ENCODE measurements at regions not wholly inside any gene's neighbourhood (a gene's known extent, or its start where the extent isn't known, plus 50 kb on each side); places are given as distances from the start of the nearest gene placed in this dataset.

DNA sequence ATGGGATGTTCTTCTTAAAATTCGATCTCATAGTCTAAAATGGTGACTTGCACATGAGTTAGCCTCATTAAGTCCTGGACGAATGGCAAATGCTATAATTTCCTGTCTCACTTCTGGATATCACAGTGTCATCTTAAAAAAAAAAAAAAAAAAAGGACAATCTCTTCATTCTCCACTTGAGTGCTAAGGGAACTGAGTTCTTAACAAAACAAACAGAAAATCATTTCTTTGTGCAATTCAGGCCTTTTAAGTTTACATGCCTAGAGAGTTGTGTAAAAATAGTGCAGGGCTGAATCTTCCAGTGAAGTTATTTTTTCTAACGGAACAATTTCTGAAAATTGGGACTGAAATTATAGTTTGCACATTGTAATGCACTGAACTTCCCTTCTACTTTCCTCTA, 122.8 kb upstream of the FAT1 start:
- TF ChIP-seq POLR2AphosphoS5 (IDR thresholded peaks at IDR 0.05; ENCODE audit: low read depth, low read length), result no peak
- no peak for TF ChIP-seq SIN3A (IDR thresholded peaks at IDR 0.05; ENCODE audit: borderline replicate concordance, insufficient read depth, low read length)
- TF ChIP-seq FOXP2 (optimal IDR thresholded peaks at IDR 0.05; ENCODE audit: borderline replicate concordance, extremely low read depth, extremely low read length, insufficient read depth), result no peak
- TF ChIP-seq TAF1 (IDR thresholded peaks at IDR 0.05; ENCODE audit: borderline replicate concordance, insufficient read depth, low read length), result no peak
- TF ChIP-seq, protein P1, sequence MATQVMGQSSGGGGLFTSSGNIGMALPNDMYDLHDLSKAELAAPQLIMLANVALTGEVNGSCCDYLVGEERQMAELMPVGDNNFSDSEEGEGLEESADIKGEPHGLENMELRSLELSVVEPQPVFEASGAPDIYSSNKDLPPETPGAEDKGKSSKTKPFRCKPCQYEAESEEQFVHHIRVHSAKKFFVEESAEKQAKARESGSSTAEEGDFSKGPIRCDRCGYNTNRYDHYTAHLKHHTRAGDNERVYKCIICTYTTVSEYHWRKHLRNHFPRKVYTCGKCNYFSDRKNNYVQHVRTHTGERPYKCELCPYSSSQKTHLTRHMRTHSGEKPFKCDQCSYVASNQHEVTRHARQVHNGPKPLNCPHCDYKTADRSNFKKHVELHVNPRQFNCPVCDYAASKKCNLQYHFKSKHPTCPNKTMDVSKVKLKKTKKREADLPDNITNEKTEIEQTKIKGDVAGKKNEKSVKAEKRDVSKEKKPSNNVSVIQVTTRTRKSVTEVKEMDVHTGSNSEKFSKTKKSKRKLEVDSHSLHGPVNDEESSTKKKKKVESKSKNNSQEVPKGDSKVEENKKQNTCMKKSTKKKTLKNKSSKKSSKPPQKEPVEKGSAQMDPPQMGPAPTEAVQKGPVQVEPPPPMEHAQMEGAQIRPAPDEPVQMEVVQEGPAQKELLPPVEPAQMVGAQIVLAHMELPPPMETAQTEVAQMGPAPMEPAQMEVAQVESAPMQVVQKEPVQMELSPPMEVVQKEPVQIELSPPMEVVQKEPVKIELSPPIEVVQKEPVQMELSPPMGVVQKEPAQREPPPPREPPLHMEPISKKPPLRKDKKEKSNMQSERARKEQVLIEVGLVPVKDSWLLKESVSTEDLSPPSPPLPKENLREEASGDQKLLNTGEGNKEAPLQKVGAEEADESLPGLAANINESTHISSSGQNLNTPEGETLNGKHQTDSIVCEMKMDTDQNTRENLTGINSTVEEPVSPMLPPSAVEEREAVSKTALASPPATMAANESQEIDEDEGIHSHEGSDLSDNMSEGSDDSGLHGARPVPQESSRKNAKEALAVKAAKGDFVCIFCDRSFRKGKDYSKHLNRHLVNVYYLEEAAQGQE (IDR thresholded peaks at IDR 0.05; ENCODE audit: insufficient read depth in 1 of 2, low read depth in 2 of 2, low read length in 2 of 2), result no peak

DNA sequence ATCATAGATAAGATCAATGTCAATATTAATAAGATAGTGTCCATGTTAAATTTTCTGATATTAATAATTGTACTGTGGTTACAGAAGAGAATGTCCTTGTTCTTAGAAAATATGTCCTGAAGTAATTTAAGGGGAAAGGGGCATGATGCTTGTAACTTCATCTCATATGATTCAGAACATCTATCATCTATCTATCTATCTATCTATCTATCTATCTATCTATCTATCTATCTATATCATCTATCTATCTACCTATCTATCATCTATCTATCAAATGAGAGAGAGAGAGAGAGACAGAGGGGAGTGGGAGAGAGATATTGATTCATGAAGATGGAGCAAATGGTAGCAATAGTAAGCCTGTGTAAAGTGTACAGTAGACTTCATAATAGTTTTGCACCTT, 124.8 kb upstream of the FAT1 start:
- no peak for TF ChIP-seq TAF1 (IDR thresholded peaks at IDR 0.05; ENCODE audit: borderline replicate concordance, insufficient read depth, low read length)
- TF ChIP-seq POLR2AphosphoS5 (IDR thresholded peaks at IDR 0.05; ENCODE audit: low read depth, low read length), result no peak
- no peak for TF ChIP-seq FOXP2 (optimal IDR thresholded peaks at IDR 0.05; ENCODE audit: borderline replicate concordance, extremely low read depth, extremely low read length, insufficient read depth)
- TF ChIP-seq, protein P1 (IDR thresholded peaks at IDR 0.05; ENCODE audit: insufficient read depth in 1 of 2, low read depth in 2 of 2, low read length in 2 of 2), result no peak
- TF ChIP-seq SIN3A (IDR thresholded peaks at IDR 0.05; ENCODE audit: borderline replicate concordance, insufficient read depth, low read length), result no peak

DNA sequence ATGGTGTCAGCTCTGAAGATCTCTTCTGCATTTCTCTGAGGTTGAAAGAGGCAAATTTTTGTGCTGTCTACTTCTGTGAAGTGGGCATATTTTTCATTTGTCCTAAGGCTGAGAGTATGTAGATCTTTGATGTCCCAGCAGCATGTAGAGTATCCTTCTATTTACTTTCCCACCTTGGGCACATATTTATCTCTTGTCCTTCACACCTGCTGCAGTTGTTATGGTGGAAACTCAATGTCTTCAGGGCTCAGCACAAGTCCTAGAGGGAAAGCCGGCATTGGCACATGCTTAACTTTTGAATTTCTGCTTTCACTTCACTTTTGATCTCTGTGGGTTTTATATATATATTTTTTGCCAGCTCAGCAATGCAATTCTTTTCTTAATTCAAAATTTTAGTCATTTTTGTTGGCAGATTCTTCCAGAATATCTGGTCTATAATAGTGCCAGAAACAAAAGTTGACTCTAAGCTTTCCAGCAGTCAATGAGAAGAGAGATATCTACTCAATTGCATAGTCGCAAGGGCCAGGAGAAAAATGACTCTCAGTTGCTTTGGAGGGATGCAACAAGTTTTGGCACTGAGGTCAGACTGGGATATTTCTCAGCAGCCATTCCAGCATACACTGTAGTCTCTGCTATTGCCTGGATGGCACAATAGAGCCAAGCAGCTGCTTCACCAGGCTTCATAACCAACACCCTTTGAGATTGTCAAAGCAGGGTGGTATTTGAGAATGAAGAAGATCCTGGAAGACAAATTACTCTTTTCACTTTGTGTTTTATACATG, 127.8 kb upstream of the FAT1 start:
- TF ChIP-seq POLR2AphosphoS5 (IDR thresholded peaks at IDR 0.05; ENCODE audit: low read depth, low read length) (no peak), SIN3A (IDR thresholded peaks at IDR 0.05; ENCODE audit: borderline replicate concordance, insufficient read depth, low read length) (no peak), FOXP2 (optimal IDR thresholded peaks at IDR 0.05; ENCODE audit: borderline replicate concordance, extremely low read depth, extremely low read length, insufficient read depth) (no peak), TAF1 (IDR thresholded peaks at IDR 0.05; ENCODE audit: borderline replicate concordance, insufficient read depth, low read length) (no peak)
- TF ChIP-seq, protein P1 (IDR thresholded peaks at IDR 0.05; ENCODE audit: insufficient read depth in 1 of 2, low read depth in 2 of 2, low read length in 2 of 2), result no peak

DNA sequence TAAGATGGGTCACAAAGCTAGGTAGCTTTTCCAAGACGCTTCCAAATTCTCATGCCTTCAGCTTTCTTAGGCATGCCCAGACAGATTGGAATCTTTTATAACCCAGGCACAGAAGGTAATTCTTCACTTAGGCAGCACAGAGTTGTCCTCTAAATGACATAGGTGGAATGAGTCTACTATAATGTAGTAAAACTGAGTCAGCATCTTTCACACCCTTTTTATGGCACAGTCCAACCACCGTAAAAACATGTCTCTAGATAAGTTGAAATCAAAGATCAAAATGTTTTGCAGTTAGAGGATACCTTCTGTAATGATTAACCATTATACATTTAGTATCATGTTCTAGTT, 128.4 kb upstream of the FAT1 start:
- TF ChIP-seq FOXP2 (optimal IDR thresholded peaks at IDR 0.05; ENCODE audit: borderline replicate concordance, extremely low read depth, extremely low read length, insufficient read depth), result no peak
- TF ChIP-seq, protein P1 (IDR thresholded peaks at IDR 0.05; ENCODE audit: insufficient read depth in 1 of 2, low read depth in 2 of 2, low read length in 2 of 2), result no peak
- TF ChIP-seq SIN3A (IDR thresholded peaks at IDR 0.05; ENCODE audit: borderline replicate concordance, insufficient read depth, low read length), result no peak
- TF ChIP-seq TAF1 (IDR thresholded peaks at IDR 0.05; ENCODE audit: borderline replicate concordance, insufficient read depth, low read length), result no peak
- TF ChIP-seq POLR2AphosphoS5 (IDR thresholded peaks at IDR 0.05; ENCODE audit: low read depth, low read length), result no peak
